CD4-positive, alpha-beta T cell (primary cell): ENCODE measurements at regions not wholly inside any gene's neighbourhood (a gene's known extent, or its start where the extent isn't known, plus 50 kb on each side); places are given as distances from the start of the nearest gene placed in this dataset.

Experiments used
- ATAC-seq: fragments of 200-7000 bp; cut with Tn5 transposase; one replicate; pipeline ENCODE4 v1.10.0; 2022; ENCODE audit warnings: mild to moderate bottlenecking; ENCODE audit not compliant: poor library complexity
- CTCF ChIA-PET: fragments of 350-600 bp; sonication (Branson Sonifier 250); formaldehyde crosslinking; loops from one replicate; lab custom pipeline; 2021; ENCODE audit warnings: antibody characterized with exemption, inconsistent platforms; lab: Charles Lee
- POLR2A ChIA-PET: fragments of 350-600 bp; sonication (Branson Sonifier 250); formaldehyde crosslinking; loops from one replicate; lab custom pipeline; 2021; ENCODE audit warnings: antibody characterized with exemption, inconsistent platforms; lab: Charles Lee
- DNase-seq, 14 experiments: peaks; one replicate each; pipeline ENCODE4 v3.0.0-alpha.2; 2013 to 2020; ENCODE audit warnings: mixed read lengths in 2 of 14
- H3K27ac ChIP-seq, 2 donors: one replicate each; pipeline versions ENCODE4 v1.5.1 to v1.7.0; 2013; ENCODE audit warnings: low read length in 2 of 2, low read depth in 1 of 2, mild to moderate bottlenecking in 1 of 2
- H3K27me3 ChIP-seq, 2 experiments: 1 replicate in 1 of 2; 2 replicates in 1 of 2; pipeline versions ENCODE4 v1.6.1 to v1.7.0; 2013; ENCODE audit warnings: low read length in 2 of 2, control low read depth in 1 of 2, mild to moderate bottlenecking in 1 of 2, moderate library complexity in 1 of 2; ENCODE audit not compliant: insufficient read depth in 2 of 2, control insufficient read depth in 1 of 2
- H3K36me3 ChIP-seq: one replicate; pipeline ENCODE4 v1.6.1; 2013; ENCODE audit warnings: low read length, control low read depth; ENCODE audit not compliant: insufficient read depth
- H3K4me1 ChIP-seq: one replicate; pipeline ENCODE4 v1.6.1; 2013; ENCODE audit warnings: low read length, control low read depth; ENCODE audit not compliant: insufficient read depth
- H3K4me3 ChIP-seq: one replicate; pipeline ENCODE4 v1.5.1; 2013; ENCODE audit warnings: mild to moderate bottlenecking, low read length, moderate library complexity
- H3K9me3 ChIP-seq, 2 experiments: 1 replicate in 1 of 2; 2 replicates in 1 of 2; pipeline versions ENCODE4 v1.6.1 to v1.7.0; 2013; ENCODE audit warnings: low read length in 2 of 2, mild to moderate bottlenecking in 2 of 2, control low read depth in 1 of 2, moderate library complexity in 1 of 2; ENCODE audit not compliant: control insufficient read depth in 1 of 2, insufficient read depth in 1 of 2
- H3K27ac Mint-ChIP-seq: one replicate; pipeline ENCODE4 v1.8.0; 2020; ENCODE audit warnings: mixed read lengths
- H3K27me3 Mint-ChIP-seq: one replicate; pipeline ENCODE4 v1.8.0; 2021; ENCODE audit warnings: mixed read lengths
- H3K36me3 Mint-ChIP-seq: one replicate; pipeline ENCODE4 v1.8.0; 2021; ENCODE audit warnings: low read depth, mixed read lengths
- H3K4me1 Mint-ChIP-seq: one replicate; pipeline ENCODE4 v1.8.0; 2021; ENCODE audit warnings: low read depth, mixed read lengths
- H3K4me3 Mint-ChIP-seq: one replicate; pipeline ENCODE4 v1.8.0; 2020; ENCODE audit warnings: mild to moderate bottlenecking, mixed read lengths
- H3K9me3 Mint-ChIP-seq: one replicate; pipeline ENCODE4 v1.8.0; 2020; ENCODE audit warnings: mixed read lengths
- intact Hi-C, 2 experiments: fragments of 100-400 bp; cut with DNase I in 1 of 2; cut with micrococcal nuclease in 1 of 2; formaldehyde crosslinking; loops; one replicate each; pipeline versions ENCODE4 v1.15.1 to v1.9.0; 2023 to 2025; cut with DNase I, micrococcal nuclease
- TF ChIP-seq, protein P1 (sequence below): fragments of 200-600 bp; IDR thresholded peaks from one replicate; pipeline ENCODE4 v1.8.0; 2022; ENCODE audit warnings: antibody characterized with exemption, mild to moderate bottlenecking

DNA sequence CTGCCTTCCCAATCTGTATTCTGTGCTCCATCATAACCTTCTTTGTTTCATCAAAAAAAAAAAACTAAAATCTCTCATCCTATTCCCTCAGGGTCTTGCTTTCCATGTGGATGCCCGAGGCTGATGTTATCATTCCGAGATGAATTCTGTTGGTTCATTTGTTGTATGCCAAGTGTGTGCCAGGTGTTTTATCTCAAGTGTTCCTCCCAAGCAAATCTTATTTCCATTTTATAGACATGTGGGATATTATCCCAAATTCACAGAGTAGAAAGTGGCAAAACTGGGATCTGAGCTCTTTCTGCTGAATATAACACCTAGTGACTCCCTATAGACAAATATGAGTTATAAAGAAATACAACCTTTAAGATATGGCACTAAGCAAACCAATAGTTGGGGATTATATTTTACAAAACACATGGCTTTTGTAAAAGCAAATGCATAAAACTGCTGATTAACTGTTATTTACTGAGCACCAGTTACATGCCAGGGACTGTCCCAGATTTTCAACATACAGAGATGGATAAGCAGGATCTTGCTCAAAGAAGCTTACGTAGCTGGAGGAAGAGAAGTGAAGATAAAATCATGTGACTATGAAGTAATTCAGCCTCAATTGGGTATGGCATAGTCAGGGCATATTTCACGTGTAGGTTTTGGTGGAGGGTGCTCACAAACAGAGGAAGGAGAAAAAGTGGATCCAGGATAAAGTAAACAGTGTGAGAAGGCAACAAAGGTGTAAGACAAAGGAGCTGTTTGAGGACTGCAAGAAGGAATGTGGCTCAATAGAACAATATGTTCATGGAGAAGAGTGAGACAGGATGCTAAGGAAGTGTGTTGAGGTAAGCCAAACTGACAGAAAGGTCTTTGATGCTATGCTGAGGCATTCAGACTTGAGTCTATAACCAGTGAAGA is 143.3 kb upstream of the ADAMTSL1 start:
- TF ChIP-seq, protein P1, sequence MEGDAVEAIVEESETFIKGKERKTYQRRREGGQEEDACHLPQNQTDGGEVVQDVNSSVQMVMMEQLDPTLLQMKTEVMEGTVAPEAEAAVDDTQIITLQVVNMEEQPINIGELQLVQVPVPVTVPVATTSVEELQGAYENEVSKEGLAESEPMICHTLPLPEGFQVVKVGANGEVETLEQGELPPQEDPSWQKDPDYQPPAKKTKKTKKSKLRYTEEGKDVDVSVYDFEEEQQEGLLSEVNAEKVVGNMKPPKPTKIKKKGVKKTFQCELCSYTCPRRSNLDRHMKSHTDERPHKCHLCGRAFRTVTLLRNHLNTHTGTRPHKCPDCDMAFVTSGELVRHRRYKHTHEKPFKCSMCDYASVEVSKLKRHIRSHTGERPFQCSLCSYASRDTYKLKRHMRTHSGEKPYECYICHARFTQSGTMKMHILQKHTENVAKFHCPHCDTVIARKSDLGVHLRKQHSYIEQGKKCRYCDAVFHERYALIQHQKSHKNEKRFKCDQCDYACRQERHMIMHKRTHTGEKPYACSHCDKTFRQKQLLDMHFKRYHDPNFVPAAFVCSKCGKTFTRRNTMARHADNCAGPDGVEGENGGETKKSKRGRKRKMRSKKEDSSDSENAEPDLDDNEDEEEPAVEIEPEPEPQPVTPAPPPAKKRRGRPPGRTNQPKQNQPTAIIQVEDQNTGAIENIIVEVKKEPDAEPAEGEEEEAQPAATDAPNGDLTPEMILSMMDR, result no peak
- Mint-ChIP-seq H3K36me3 (no peaks in the 10 kb centered on the region), H3K4me3 (no peak overlapping the region), H3K27me3 (no peaks in the 10 kb centered on the region), H3K27ac (no peak overlapping the region), H3K4me1 (no peaks in the 10 kb centered on the region), H3K9me3 (no peaks in the 10 kb centered on the region)
- DNase-seq, result no peak
- intact Hi-C loops, result no loop called here
- H3K27me3 ChIP-seq, result no peaks in the 10 kb centered on the region
- ATAC-seq, result no peak
- no peak overlapping the region for H3K27ac ChIP-seq
- H3K36me3 ChIP-seq, result no peaks in the 10 kb centered on the region
- no peaks in the 10 kb centered on the region for H3K4me1 ChIP-seq
- ChIA-PET POLR2A (no interaction called here), CTCF (no interaction called here)
- H3K9me3 ChIP-seq, result no peaks in the 10 kb centered on the region
- no peak overlapping the region for H3K4me3 ChIP-seq

DNA sequence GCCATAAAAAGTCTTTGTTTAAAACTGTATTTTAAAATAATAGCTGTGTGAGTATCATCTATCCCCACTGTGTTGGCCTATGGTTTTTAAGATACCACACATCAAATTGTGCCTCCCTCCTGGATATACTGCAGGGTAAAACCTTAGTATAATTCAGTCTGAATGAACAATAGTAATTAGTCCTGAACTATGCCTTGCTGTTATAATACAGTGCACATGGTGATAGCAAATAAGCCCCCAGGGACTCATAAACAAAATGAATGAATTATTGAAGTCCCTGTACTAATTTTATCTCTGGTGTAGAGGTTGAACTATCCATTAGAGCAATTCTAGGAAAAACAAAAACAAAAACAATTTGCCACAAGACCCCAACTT is 142.7 kb upstream of the ADAMTSL1 start:
- no peaks in the 10 kb centered on the region for H3K4me1 Mint-ChIP-seq
- H3K27me3 Mint-ChIP-seq, result no peaks in the 10 kb centered on the region
- no peak overlapping the region for H3K4me3 Mint-ChIP-seq
- H3K27ac ChIP-seq, result no peak overlapping the region
- H3K4me1 ChIP-seq, result no peaks in the 10 kb centered on the region
- POLR2A ChIA-PET, result no interaction called here
- H3K27ac Mint-ChIP-seq, result no peak overlapping the region
- H3K9me3 Mint-ChIP-seq, result no peaks in the 10 kb centered on the region
- no peak for ATAC-seq
- CTCF ChIA-PET, result no interaction called here
- no peaks in the 10 kb centered on the region for H3K27me3 ChIP-seq
- TF ChIP-seq, protein P1, result no peak
- no peak overlapping the region for H3K4me3 ChIP-seq
- H3K36me3 Mint-ChIP-seq, result no peaks in the 10 kb centered on the region
- no peak for DNase-seq
- intact Hi-C loops, result no loop called here
- H3K36me3 ChIP-seq, result no peaks in the 10 kb centered on the region
- no peaks in the 10 kb centered on the region for H3K9me3 ChIP-seq

DNA sequence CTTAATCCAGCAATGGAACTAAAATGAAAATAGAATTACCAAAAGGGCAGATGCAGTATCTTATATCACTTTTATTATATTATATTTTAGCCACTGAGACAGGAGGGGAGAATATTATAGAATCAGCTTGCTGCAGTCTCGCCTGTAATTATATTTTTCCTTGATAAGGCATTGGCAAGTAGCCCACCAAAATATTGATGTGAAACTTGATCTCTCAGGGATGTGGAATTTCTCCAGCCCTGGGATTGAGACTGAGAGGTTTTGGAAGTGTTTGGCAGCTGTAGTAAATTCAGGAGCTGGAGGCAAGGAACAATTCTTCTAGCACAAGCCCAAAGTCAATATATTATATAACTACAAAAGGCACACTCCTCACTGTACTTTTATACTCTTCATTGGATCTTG is 142.1 kb upstream of the ADAMTSL1 start:
- Histone ChIP-seq H3K27me3 (peaks cover 0 to under 1% of the 10 kb centered on the region in 2 experiments), H3K4me3 (no peak overlapping the region), H3K4me1 (no peaks in the 10 kb centered on the region), H3K36me3 (no peaks in the 10 kb centered on the region), H3K27ac (no peak overlapping the region), H3K9me3 (no peaks in the 10 kb centered on the region)
- Mint-ChIP-seq H3K4me3 (no peak overlapping the region), H3K36me3 (no peaks in the 10 kb centered on the region), H3K27ac (no peak overlapping the region), H3K9me3 (no peaks in the 10 kb centered on the region), H3K4me1 (no peaks in the 10 kb centered on the region), H3K27me3 (no peaks in the 10 kb centered on the region)
- DNase-seq (no peak), ATAC-seq (no peak)
- TF ChIP-seq, protein P1, result no peak
- intact Hi-C loops, result no loop called here
- ChIA-PET POLR2A (no interaction called here), CTCF (no interaction called here)
